RWPE1 (cell line): ENCODE measurements at regions not wholly inside any gene's neighbourhood (a gene's known extent, or its start where the extent isn't known, plus 50 kb on each side); places are given as distances from the start of the nearest gene placed in this dataset.

Experiments used
- CTCF ChIA-PET: fragments of 350-600 bp; sonication (Branson Sonifier 250); formaldehyde crosslinking; extraction: SDS; loops from one replicate; lab custom pipeline; 2021; lab: Yijun Ruan, JAX
- POLR2A ChIA-PET: fragments of 400-600 bp; formaldehyde crosslinking; extraction: SDS; loops from one replicate; lab custom pipeline; 2020; ENCODE audit warnings: antibody characterized with exemption; ENCODE audit not compliant: low non-redundant PET; lab: Yijun Ruan, JAX
- DNase-seq: peaks from one replicate; pipeline ENCODE4 v3.0.0; 2012; ENCODE audit warnings: low spot score
- H3K27ac ChIP-seq: fragments of 450-650 bp; 2 replicates; pipeline ENCODE4 v1.5.1; 2017
- CTCF ChIP-seq: fragments of 450-650 bp; conservative IDR thresholded peaks from 2 replicates; pipeline ENCODE4 v1.5.1; 2017; ENCODE audit warnings: low read depth, mild to moderate bottlenecking

- ChIA-PET CTCF (no interaction called here), POLR2A (no interaction called here)
- DNase-seq = no peak
- no peak overlapping the region for H3K27ac ChIP-seq
- TF ChIP-seq CTCF = no peak
Observed at GRCh38 chr1:37299216-37299615, 175.2 kb upstream of the ZC3H12A start.

- CTCF ChIA-PET = interaction anchor here (0.6 to 0.7 kb wide), 2 partner anchors 13 to 725 kb away, joined by 3 read pairs; no protein-coding TSS in a partner anchor
- DNase-seq = no peak
Observed at GRCh38 chr1:37303884-37304574, 170.4 kb upstream of the ZC3H12A start.

GRCh38 chr1:37305108-37305507 is 169.3 kb upstream of the ZC3H12A start:
- POLR2A ChIA-PET = no interaction called here
- CTCF ChIA-PET = no interaction called here
- no peak for DNase-seq
- TF ChIP-seq CTCF = no peak
- H3K27ac ChIP-seq = no peak overlapping the region

More at GRCh38 chr1:37303884-37304574, 170.4 kb upstream of the ZC3H12A start:
- POLR2A ChIA-PET = no interaction called here
- TF ChIP-seq CTCF = no peak
- H3K27ac ChIP-seq = no peak overlapping the region

GRCh38 chr1:37305841-37306240 is 168.5 kb upstream of the ZC3H12A start:
- no peak for DNase-seq
- ChIA-PET CTCF (no interaction called here), POLR2A (no interaction called here)
- no peak for TF ChIP-seq CTCF
- no peak overlapping the region for H3K27ac ChIP-seq

- no peak for TF ChIP-seq CTCF
- ChIA-PET CTCF (no interaction called here), POLR2A (no interaction called here)
- DNase-seq = no peak
- H3K27ac ChIP-seq = no peak overlapping the region
Observed at GRCh38 chr1:37306461-37306860, 167.9 kb upstream of the ZC3H12A start.

- POLR2A ChIA-PET = no interaction called here
- no peak for DNase-seq
- TF ChIP-seq CTCF = no peak
- CTCF ChIA-PET = no interaction called here
- H3K27ac ChIP-seq = no peak overlapping the region
Observed at GRCh38 chr1:37306871-37307270, 167.5 kb upstream of the ZC3H12A start.
